ENCODE measurements at regions not wholly inside any gene's neighbourhood (a gene's known extent, or its start where the extent isn't known, plus 50 kb on each side); places are given as distances from the start of the nearest gene placed in this dataset.

- Histone ChIP-seq H2BK12ac (ENCODE audit: low read length) (peak overlapping the region; percentile 90), H4K8ac (ENCODE audit: low read depth, low read length) (no peak overlapping the region), H2BK120ac (ENCODE audit: insufficient read depth, low read length, poor library complexity) (peak overlapping the region; percentile 26), H3K9ac (ENCODE audit: low read length) (no peak overlapping the region), H3K4me3 (ENCODE audit: low read depth, low read length) (peak overlapping the region; percentile 29), H3K79me1 (ENCODE audit: low read length) (peaks cover 50% of the 10 kb centered on the region), H4K12ac (ENCODE audit: low read depth, low read length) (no peak overlapping the region), H2AK5ac (ENCODE audit: low read length) (peak overlapping the region; percentile 13), H3K18ac (ENCODE audit: low read length) (peak overlapping the region; percentile 22), H3K9me3 (ENCODE audit: insufficient read depth, low read depth, low read length) (peaks cover 5% of the 10 kb centered on the region), H2AFZ (ENCODE audit: insufficient read depth, low read length, poor library complexity) (no peak overlapping the region), H3K4ac (ENCODE audit: low read depth, low read length) (no peak overlapping the region), H3K36me3 (ENCODE audit: control insufficient read depth in 1 of 2, insufficient read depth in 2 of 2, low read length in 2 of 2) (no peaks in the 10 kb centered on the region), H3K27me3 (ENCODE audit: insufficient read depth, low read length) (no peaks in the 10 kb centered on the region), H3K4me1 (ENCODE audit: control insufficient read depth in 1 of 2, insufficient read depth in 2 of 2, low read length in 2 of 2) (peaks cover 49 to 53% of the 10 kb centered on the region in 2 experiments), H3K4me2 (ENCODE audit: low read length) (no peak overlapping the region), H3K14ac (ENCODE audit: low read length) (peak overlapping the region; percentile 43), H3K23ac (ENCODE audit: low read length) (no peak overlapping the region), H4K91ac (ENCODE audit: low read depth, low read length) (peak overlapping the region; percentile 74), H3K27ac (ENCODE audit: low read depth, low read length) (no peak overlapping the region), H3K79me2 (ENCODE audit: control insufficient read depth, insufficient read depth, low read length, poor library complexity) (peaks cover 14% of the 10 kb centered on the region), H2BK5ac (ENCODE audit: low read depth, low read length, poor library complexity) (no peak overlapping the region)
- WGBS (ENCODE audit: extremely low coverage, insufficient coverage, insufficient read length) = no CpG with 5 or more reads among the region's 7 CpGs
- no peak for DNase-seq
These were observed 93.4 kb upstream of the GSE1 start for GRCh38 chr16:85519540-85520231.

- Histone ChIP-seq H3K27ac (ENCODE audit: low read depth, low read length) (peak overlapping the region; percentile 77), H2AFZ (ENCODE audit: insufficient read depth, low read length, poor library complexity) (no peak overlapping the region), H3K18ac (ENCODE audit: low read length) (peak overlapping the region; percentile 43), H3K9me3 (ENCODE audit: insufficient read depth, low read depth, low read length) (peaks cover 5% of the 10 kb centered on the region), H2BK120ac (ENCODE audit: insufficient read depth, low read length, poor library complexity) (peak overlapping the region; percentile 86), H2BK5ac (ENCODE audit: low read depth, low read length, poor library complexity) (peak overlapping the region; percentile 50), H3K36me3 (ENCODE audit: control insufficient read depth in 1 of 2, insufficient read depth in 2 of 2, low read length in 2 of 2) (no peaks in the 10 kb centered on the region), H3K9ac (ENCODE audit: low read length) (no peak overlapping the region), H3K4me2 (ENCODE audit: low read length) (peak overlapping the region; percentile 7), H2BK12ac (ENCODE audit: low read length) (peak overlapping the region; percentile 50), H4K12ac (ENCODE audit: low read depth, low read length) (no peak overlapping the region), H3K79me1 (ENCODE audit: low read length) (peaks cover 53% of the 10 kb centered on the region), H4K8ac (ENCODE audit: low read depth, low read length) (peak overlapping the region; percentile 25), H3K4ac (ENCODE audit: low read depth, low read length) (peak overlapping the region; percentile 12), H3K27me3 (ENCODE audit: insufficient read depth, low read length) (no peaks in the 10 kb centered on the region), H4K91ac (ENCODE audit: low read depth, low read length) (peak overlapping the region; percentile 97), H2AK5ac (ENCODE audit: low read length) (peak overlapping the region; percentile 1), H3K23ac (ENCODE audit: low read length) (no peak overlapping the region), H3K4me1 (ENCODE audit: control insufficient read depth in 1 of 2, insufficient read depth in 2 of 2, low read length in 2 of 2) (peaks cover 53% of the 10 kb centered on the region in 2 experiments), H3K14ac (ENCODE audit: low read length) (peak overlapping the region; percentile 59), H3K79me2 (ENCODE audit: control insufficient read depth, insufficient read depth, low read length, poor library complexity) (peaks cover 10% of the 10 kb centered on the region), H3K4me3 (ENCODE audit: low read depth, low read length) (no peak overlapping the region)
- WGBS (ENCODE audit: extremely low coverage, insufficient coverage, insufficient read length) = no CpG with 5 or more reads among the region's 20 CpGs
- peak; percentile 98 for DNase-seq
These were observed 92.1 kb upstream of the GSE1 start for GRCh38 chr16:85520853-85521521.

GRCh38 chr16:85521552-85522307 lies 91.4 kb upstream of the GSE1 start:
- H2AFZ ChIP-seq (ENCODE audit: insufficient read depth, low read length, poor library complexity) = no peak overlapping the region
- H2BK5ac ChIP-seq (ENCODE audit: low read depth, low read length, poor library complexity) = peak overlapping the region; percentile 50
- H3K9me3 ChIP-seq (ENCODE audit: insufficient read depth, low read depth, low read length) = peaks cover 5% of the 10 kb centered on the region
- H3K18ac ChIP-seq (ENCODE audit: low read length) = peak overlapping the region; percentile 52
- H3K27me3 ChIP-seq (ENCODE audit: insufficient read depth, low read length) = no peaks in the 10 kb centered on the region
- no peak overlapping the region for H3K23ac ChIP-seq (ENCODE audit: low read length)
- H3K4me2 ChIP-seq (ENCODE audit: low read length) = no peak overlapping the region
- no peak overlapping the region for H3K9ac ChIP-seq (ENCODE audit: low read length)
- no peaks in the 10 kb centered on the region for H3K36me3 ChIP-seq (ENCODE audit: control insufficient read depth in 1 of 2, insufficient read depth in 2 of 2, low read length in 2 of 2)
- H4K8ac ChIP-seq (ENCODE audit: low read depth, low read length) = peak overlapping the region; percentile 25
- H4K91ac ChIP-seq (ENCODE audit: low read depth, low read length) = peak overlapping the region; percentile 97
- WGBS (ENCODE audit: extremely low coverage, insufficient coverage, insufficient read length) = no CpG with 5 or more reads among the region's 21 CpGs
- peaks cover 55% of the 10 kb centered on the region for H3K79me1 ChIP-seq (ENCODE audit: low read length)
- no peak overlapping the region for H4K12ac ChIP-seq (ENCODE audit: low read depth, low read length)
- H3K4me1 ChIP-seq (ENCODE audit: control insufficient read depth in 1 of 2, insufficient read depth in 2 of 2, low read length in 2 of 2) = peaks cover 56 to 57% of the 10 kb centered on the region in 2 experiments
- peak overlapping the region; percentile 77 for H3K27ac ChIP-seq (ENCODE audit: low read depth, low read length)
- peaks cover 10% of the 10 kb centered on the region for H3K79me2 ChIP-seq (ENCODE audit: control insufficient read depth, insufficient read depth, low read length, poor library complexity)
- H2AK5ac ChIP-seq (ENCODE audit: low read length) = peak overlapping the region; percentile 39
- peak overlapping the region; percentile 59 for H3K14ac ChIP-seq (ENCODE audit: low read length)
- H3K4me3 ChIP-seq (ENCODE audit: low read depth, low read length) = no peak overlapping the region
- peak overlapping the region; percentile 50 for H2BK12ac ChIP-seq (ENCODE audit: low read length)
- peak overlapping the region; percentile 86 for H2BK120ac ChIP-seq (ENCODE audit: insufficient read depth, low read length, poor library complexity)
- no peak for DNase-seq
- H3K4ac ChIP-seq (ENCODE audit: low read depth, low read length) = peak overlapping the region; percentile 31

- H4K12ac ChIP-seq (ENCODE audit: low read depth, low read length) = no peak overlapping the region
- no peak overlapping the region for H4K8ac ChIP-seq (ENCODE audit: low read depth, low read length)
- peaks cover 55% of the 10 kb centered on the region for H3K79me1 ChIP-seq (ENCODE audit: low read length)
- H3K4me1 ChIP-seq (ENCODE audit: control insufficient read depth in 1 of 2, insufficient read depth in 2 of 2, low read length in 2 of 2) = peaks cover 56 to 57% of the 10 kb centered on the region in 2 experiments
- peak overlapping the region; percentile 50 for H2BK12ac ChIP-seq (ENCODE audit: low read length)
- no peak overlapping the region for H3K4me3 ChIP-seq (ENCODE audit: low read depth, low read length)
- no peak overlapping the region for H3K9ac ChIP-seq (ENCODE audit: low read length)
- H4K91ac ChIP-seq (ENCODE audit: low read depth, low read length) = peak overlapping the region; percentile 97
- H3K4me2 ChIP-seq (ENCODE audit: low read length) = no peak overlapping the region
- H3K14ac ChIP-seq (ENCODE audit: low read length) = peak overlapping the region; percentile 59
- WGBS (ENCODE audit: extremely low coverage, insufficient coverage, insufficient read length) = no CpG with 5 or more reads among the region's 13 CpGs
- peak overlapping the region; percentile 86 for H2BK120ac ChIP-seq (ENCODE audit: insufficient read depth, low read length, poor library complexity)
- H3K23ac ChIP-seq (ENCODE audit: low read length) = no peak overlapping the region
- no peak overlapping the region for H3K27ac ChIP-seq (ENCODE audit: low read depth, low read length)
- peak overlapping the region; percentile 18 for H2AK5ac ChIP-seq (ENCODE audit: low read length)
- H2AFZ ChIP-seq (ENCODE audit: insufficient read depth, low read length, poor library complexity) = no peak overlapping the region
- no peak for DNase-seq
- peak overlapping the region; percentile 16 for H3K4ac ChIP-seq (ENCODE audit: low read depth, low read length)
- H3K18ac ChIP-seq (ENCODE audit: low read length) = peak overlapping the region; percentile 60
- peaks cover 5% of the 10 kb centered on the region for H3K9me3 ChIP-seq (ENCODE audit: insufficient read depth, low read depth, low read length)
- peak overlapping the region; percentile 6 for H2BK5ac ChIP-seq (ENCODE audit: low read depth, low read length, poor library complexity)
- no peaks in the 10 kb centered on the region for H3K27me3 ChIP-seq (ENCODE audit: insufficient read depth, low read length)
- H3K36me3 ChIP-seq (ENCODE audit: control insufficient read depth in 1 of 2, insufficient read depth in 2 of 2, low read length in 2 of 2) = no peaks in the 10 kb centered on the region
- peaks cover 10% of the 10 kb centered on the region for H3K79me2 ChIP-seq (ENCODE audit: control insufficient read depth, insufficient read depth, low read length, poor library complexity)
These were observed 90.7 kb upstream of the GSE1 start for GRCh38 chr16:85522308-85522841.

Measured in trophoblast cell (in vitro differentiated cells and primary cell).